NCI-H345 treated with DMSO at 0.1 percent for 48 hours (cell line): ENCODE measurements at regions not wholly inside any gene's neighbourhood (a gene's known extent, or its start where the extent isn't known, plus 50 kb on each side); places are given as distances from the start of the nearest gene placed in this dataset.
"Not testable (repeated sequence)": the region's sequence is repeated elsewhere in the genome, so short reads cannot be mapped to it uniquely, and the experiment has no call there.

Source experiments
- DNase-seq: peaks from one replicate; lab custom pipeline; 2025; ENCODE audit not compliant: unreplicated experiment; lab: John Stamatoyannopoulos, UW

GRCh38 chr3:174336784-174337183 is 522.4 kb upstream of the NAALADL2 start:
- no peak for DNase-seq

GRCh38 chr3:174337227-174337626 is 521.9 kb upstream of the NAALADL2 start:
- no peak for DNase-seq

DNA sequence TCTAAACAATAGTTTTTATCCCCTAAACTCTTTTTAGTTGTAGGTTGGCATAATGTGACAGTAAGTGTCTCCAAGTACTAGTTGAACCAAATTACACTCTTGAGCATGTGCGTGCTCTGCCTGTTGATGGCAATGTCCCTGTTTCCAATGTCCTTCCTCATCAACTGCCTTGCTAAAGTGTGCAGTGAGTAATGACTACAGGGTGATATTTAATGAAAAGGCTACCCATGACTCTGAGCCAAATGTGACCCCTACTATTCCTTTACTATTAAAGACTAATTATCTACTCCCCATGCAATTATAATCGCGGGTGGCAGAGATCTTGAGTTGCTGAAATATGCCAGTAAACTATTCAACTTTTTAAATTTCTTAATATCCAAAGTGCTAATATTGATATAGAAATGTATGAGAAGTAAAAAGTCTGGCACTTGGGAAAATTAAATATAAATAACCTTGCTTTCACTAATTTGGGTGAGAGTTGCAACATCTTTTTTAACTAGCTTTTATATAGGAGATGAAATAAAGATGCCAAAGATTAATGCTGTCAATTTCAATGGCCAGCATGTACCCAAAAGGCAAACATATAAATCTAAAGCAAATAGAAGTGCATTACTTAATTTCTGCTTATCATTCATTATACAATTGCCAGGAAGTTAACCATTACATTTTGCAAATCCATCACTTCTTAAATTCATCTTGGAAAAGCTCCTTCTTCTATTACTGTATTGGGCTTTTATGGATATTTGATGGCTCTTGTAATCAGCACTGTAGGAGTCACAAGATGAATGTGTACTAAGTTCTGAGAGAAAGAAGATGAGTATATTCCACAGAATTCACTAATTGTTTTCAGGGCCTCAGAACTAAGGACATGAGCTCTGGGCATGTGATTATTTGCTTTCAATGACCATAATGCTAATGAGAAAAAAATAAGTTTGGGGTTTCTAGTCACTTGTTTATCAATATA is 518.2 kb upstream of the NAALADL2 start:
- DNase-seq = no peak

- DNase-seq = no peak
These were observed 517.0 kb upstream of the NAALADL2 start for GRCh38 chr3:174342171-174342570.

- no peak for DNase-seq
These were observed 516.1 kb upstream of the NAALADL2 start for GRCh38 chr3:174342941-174343501.

DNA sequence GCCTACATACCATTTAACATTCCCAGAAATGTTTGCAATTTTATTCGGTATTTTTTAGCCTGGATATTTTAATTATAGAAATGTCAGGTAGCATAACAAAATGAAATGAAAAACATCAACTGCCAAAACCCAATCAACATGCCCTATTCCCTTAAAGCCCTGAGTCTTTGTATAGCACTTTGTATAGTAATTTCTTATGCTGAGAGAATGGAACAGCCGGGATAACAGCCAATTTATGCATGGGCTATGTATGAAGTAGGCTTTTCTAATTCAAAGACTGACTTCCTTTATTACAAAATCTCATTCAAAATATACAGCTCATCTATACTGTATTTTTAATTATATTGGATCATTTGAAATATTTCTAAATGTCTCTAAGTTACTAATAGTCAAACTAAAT is 513.0 kb upstream of the NAALADL2 start:
- DNase-seq = no peak

GRCh38 chr3:174346571-174346970 is 512.6 kb upstream of the NAALADL2 start:
- DNase-seq = no peak

DNA sequence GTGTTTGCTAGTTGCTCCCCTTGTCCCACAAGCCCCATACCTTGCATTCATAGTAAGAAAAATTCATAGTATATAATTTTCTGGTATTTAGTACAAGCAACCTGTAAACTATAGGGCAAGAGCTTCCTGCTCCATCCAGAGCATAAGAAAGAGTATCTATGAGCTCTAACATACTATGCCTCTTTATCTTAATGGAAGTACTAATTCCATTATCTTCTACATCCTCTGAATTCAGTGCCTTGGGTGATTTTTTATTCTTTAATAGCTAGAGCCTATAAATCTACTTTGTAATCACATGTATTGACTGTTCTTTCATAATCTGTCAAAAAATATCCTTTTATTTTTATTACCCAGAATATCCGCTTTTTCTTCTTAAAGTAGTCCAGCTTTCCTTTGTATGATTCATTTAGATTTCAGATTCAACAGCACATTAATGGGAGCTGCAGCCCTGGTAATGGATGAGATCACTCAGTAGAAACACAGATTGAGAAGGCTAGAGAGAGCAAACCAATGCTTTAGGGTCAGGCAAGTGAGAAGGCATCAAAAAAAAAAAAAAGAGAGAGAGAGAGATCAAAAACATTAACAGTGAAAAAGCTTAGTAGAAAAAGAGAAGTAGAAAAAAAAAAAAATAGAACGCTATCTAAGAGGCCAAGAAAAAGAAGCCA is 511.5 kb upstream of the NAALADL2 start:
- DNase-seq = no peak

GRCh38 chr3:174352227-174352626 is 506.9 kb upstream of the NAALADL2 start:
- no peak for DNase-seq

DNA sequence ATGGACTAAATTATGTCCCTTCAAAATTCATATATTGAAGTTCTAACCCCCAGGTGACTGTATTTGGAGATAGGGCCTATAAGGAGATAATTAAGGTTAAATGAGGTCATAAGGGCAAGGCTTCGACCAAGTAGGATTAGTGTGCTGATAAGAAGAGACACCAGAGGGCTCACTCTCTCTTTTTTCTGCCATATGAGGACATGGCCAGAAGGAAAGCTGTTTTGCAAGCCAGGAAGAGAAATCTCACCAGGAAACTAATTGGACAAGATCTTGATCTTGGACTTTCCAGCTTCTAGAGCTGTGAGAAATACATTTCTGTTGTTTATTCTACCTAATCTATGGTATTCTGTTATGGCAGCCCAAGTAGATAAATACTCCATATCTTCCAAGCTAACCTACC is 503.6 kb upstream of the NAALADL2 start:
- DNase-seq = no peak

DNA sequence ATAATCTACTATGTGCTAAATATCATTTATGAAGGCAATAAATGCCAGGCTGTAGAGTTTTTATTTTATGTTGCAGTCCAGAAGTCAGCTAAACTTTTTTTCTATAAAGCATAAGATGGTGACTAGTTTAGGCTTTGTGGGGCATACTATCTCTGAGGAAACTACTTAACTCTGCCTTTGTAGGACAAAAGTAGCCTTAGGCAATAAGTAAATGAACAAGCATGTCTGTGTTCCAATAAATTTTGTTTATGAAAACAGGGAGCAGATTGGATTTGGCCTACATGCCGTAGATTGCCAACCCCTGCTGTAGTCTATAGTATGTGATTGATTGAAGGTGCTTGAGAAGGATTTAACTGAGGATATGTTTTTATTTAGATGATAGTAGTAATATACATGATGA is 502.5 kb upstream of the NAALADL2 start:
- no peak for DNase-seq

DNA sequence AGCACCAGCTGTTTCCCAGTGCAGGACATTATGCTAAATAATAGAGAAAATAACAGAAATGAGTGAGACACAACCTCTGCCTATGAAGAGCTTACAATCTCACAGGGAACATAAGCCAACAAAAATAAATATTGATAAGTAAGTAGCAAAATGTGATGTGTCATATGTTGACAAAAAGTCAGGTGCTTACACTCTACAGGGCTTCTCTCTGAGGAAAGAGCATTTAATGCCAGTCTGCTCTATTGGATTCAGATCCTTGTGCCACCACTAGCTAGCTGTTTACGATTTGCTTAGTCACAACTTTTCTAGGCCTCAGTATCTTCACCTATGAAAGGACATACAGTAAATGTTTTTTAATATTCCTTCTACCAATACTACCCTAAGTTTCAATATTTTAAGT is 500.9 kb upstream of the NAALADL2 start:
- no peak for DNase-seq

DNA sequence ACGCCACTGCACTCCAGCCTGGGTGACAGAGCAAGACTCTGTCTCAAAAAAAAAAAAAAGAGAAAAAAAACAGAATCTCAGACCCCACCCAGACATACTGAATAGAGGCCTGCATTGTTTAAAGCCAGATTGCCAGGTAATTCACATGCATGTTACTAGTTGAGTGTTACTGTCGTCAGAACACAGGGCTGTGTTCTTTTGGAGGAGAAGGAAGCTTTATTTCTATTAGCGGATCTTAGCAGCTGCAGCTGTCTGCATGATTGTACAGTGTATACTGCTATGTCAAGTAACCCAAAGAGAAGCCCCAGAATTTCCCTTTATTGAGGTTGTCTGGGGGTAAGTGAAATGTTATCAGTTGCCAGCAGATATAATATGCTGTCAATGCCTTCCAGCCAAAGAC is 496.6 kb upstream of the NAALADL2 start:
- DNase-seq = no peak

DNA sequence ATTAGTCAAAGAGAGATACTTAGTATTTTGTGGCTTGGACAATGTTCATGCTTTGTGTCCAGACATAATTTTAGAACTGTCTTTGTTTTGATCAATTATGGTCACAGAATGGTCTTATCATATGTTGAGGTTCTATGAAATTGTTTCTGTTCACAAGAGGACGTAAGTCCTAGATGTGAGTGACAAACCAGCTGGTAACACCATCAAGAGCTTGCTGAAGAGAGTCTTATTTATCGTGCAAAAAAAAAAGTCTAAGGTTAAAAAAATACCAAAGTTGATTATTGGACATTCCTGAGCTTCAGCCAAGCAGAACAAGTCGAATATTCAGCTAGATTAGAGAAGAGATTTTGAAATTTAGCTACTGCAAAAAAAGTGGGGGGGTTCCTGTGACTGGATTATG is 495.9 kb upstream of the NAALADL2 start:
- DNase-seq = no peak

DNA sequence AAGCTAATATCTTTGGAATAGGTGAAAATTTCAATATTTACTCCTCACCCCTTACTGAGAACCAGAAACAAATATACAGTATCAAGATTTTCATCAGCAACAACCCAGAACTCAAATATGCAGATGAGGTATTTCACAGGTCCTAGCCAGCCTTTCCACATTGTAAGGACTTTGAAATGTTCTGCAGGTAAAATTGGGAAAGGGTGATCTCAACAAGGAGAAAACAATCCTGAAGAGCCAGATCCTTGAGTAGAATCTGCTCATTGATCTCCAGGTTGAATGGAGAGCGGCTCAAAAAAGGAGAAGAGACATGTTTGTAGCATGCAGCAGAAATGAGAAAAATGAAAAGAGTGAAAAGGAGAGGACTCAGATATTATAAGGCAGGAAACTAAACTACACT is 493.3 kb upstream of the NAALADL2 start:
- no peak for DNase-seq

DNA sequence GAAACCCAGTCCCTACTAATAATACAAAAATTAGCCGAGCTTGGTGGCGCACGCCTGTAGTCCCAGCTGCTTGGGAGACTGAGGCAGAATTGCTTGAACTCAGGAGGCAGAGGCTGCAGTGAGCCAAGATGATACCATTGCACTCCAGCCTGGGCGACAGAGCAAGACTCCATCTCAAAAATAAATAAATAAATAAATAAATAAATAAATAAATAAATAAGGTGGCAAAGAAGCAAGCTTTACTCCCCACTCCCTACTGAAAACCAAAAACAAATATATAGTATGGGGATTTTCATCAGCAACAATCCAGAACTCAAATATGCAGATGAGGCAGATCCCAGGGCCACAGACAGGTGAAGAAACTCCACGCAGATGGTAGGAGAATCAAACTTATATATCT is 492.2 kb upstream of the NAALADL2 start:
- not testable (repeated sequence) for DNase-seq

- DNase-seq = no peak
These were observed 482.8 kb upstream of the NAALADL2 start for GRCh38 chr3:174376346-174376745.

DNA sequence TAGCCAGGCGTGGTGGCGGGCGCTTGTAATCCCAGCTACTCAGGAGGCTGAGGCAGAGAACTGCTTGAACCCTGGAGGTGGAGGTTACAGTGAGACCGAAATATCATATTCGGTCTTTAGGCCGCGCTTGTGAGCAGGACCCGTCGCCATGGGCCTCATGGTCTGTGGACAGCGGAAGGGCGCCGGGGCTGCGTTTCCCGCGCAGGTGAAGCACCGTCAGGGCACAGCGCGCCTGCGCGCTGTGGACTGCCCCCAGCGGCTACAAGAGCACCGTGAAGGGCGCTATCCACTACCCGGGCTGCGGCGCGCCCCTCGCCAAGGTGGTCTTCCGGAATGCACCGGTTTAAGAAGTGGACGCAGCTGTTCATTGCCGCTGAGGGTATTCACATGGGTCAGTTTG is 482.0 kb upstream of the NAALADL2 start:
- no peak for DNase-seq

DNA sequence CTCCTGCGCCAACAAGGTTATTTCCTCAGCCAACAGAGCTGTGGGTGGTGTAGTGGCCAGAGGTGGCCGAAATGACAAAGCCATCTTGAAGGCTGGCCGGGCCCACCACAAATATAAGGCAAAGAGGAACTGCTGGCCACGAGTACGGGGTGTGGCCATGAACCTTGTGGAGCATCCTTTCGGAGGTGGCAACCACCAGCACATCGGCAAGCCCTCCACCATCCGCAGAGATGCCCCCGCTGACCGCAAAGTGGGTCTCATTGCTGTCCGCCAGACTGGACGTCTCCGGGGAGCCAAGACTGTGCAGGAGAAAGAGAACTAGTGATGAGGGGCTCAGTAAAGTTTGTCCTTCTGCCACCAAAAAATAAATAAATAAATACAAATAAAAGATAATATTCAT is 481.4 kb upstream of the NAALADL2 start:
- DNase-seq = no peak

DNA sequence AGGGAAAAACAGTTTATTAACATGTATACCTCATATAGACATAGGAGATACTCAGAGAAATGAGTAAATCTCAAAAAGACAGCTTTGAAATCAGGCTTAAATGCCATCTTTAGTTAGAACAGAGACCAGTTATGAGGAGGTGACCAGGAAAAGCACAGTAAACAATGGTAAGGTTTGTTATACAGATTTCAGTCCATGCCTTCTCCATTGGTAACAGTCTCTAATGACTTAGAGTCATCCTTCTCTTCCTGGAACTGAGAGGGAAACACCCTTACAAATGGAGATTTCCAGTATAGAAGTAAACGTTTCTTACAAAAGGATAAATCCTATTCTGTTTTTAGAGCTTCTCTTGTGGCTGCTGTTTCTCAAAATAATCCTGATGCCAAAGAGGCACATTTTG is 476.3 kb upstream of the NAALADL2 start:
- no peak for DNase-seq

- no peak for DNase-seq
These were observed 471.4 kb upstream of the NAALADL2 start for GRCh38 chr3:174387736-174388135.

GRCh38 chr3:174397848-174398247 is 461.3 kb upstream of the NAALADL2 start:
- no peak for DNase-seq
